Sigmoid colon (tissue), 6 donors: ENCODE measurements at regions not wholly inside any gene's neighbourhood (a gene's known extent, or its start where the extent isn't known, plus 50 kb on each side); places are given as distances from the start of the nearest gene placed in this dataset.

ENCODE experiments used
- DNase-seq: peaks from one replicate; pipeline ENCODE4 v3.0.0-alpha.2; 2019
- H3K27ac ChIP-seq, 4 donors: fragments of 200-600 bp; sonication (generic); one replicate each; pipeline ENCODE4 v1.5.1; 2016 to 2019; ENCODE audit warnings: mild to moderate bottlenecking in 1 of 4
- H3K27me3 ChIP-seq, 3 donors: fragments of 200-600 bp; sonication (generic); one replicate each; pipeline ENCODE4 v1.5.1; 2019; ENCODE audit warnings: mild to moderate bottlenecking in 1 of 3
- H3K36me3 ChIP-seq, 4 donors: fragments of 200-600 bp; sonication (generic); one replicate each; pipeline ENCODE4 v1.5.1; 2016 to 2019
- H3K4me1 ChIP-seq, 4 donors: fragments of 200-600 bp; sonication (generic); one replicate each; pipeline ENCODE4 v1.5.1; 2017 to 2019
- H3K4me3 ChIP-seq, 4 donors: fragments of 200-600 bp; sonication (generic); one replicate each; pipeline ENCODE4 v1.5.1; 2017 to 2019; ENCODE audit warnings: mild to moderate bottlenecking in 2 of 4, moderate library complexity in 1 of 4
- H3K9me3 ChIP-seq, 4 donors: fragments of 200-600 bp in 3 of 4; sonication (generic) in 3 of 4; one replicate each; pipeline versions ENCODE4 v1.5.1 to v1.6.1; 2013 to 2019
- EP300 ChIP-seq, 4 donors: sonication (generic); formaldehyde crosslinking; IDR thresholded peaks; one replicate each; pipeline ENCODE4 v1.6.1; 2017; ENCODE audit warnings: antibody characterized with exemption in 4 of 4
- POLR2A ChIP-seq, 2 donors: fragments of 450-650 bp; IDR thresholded peaks; one replicate each; pipeline ENCODE4 v1.6.1; 2016; ENCODE audit warnings: antibody characterized with exemption in 2 of 2, mild to moderate bottlenecking in 2 of 2, moderate library complexity in 2 of 2
- POLR2AphosphoS5 ChIP-seq, 4 donors: sonication (generic); formaldehyde crosslinking; IDR thresholded peaks; one replicate each; pipeline ENCODE4 v1.6.1; 2017; ENCODE audit warnings: antibody characterized with exemption in 4 of 4
- WGBS, 2 donors: extraction: QIAGEN DNeasy Blood & Tissue Kit; methylation state at CpG; one replicate each; pipeline ENCODE4 v1.1.7; 2013; 5-methylcytosine and 5-hydroxymethylcytosine counted together
- intact Hi-C: fragments of 100-400 bp; cut with DNase I; formaldehyde crosslinking; loops from one replicate; pipeline ENCODE4 v1.15.1; 2023
- TF ChIP-seq, protein P1 (sequence below), 4 experiments: fragments of 450-650 bp in 3 of 4; fragments of 200-600 bp in 1 of 4; IDR thresholded peaks; one replicate each; pipeline ENCODE4 v1.5.1; 2016 to 2019; ENCODE audit warnings: antibody characterized with exemption in 4 of 4, mild to moderate bottlenecking in 3 of 4, moderate library complexity in 2 of 4
- donor health status: healthy with polysubstance abuse.
- donor health status: healthy.

DNA sequence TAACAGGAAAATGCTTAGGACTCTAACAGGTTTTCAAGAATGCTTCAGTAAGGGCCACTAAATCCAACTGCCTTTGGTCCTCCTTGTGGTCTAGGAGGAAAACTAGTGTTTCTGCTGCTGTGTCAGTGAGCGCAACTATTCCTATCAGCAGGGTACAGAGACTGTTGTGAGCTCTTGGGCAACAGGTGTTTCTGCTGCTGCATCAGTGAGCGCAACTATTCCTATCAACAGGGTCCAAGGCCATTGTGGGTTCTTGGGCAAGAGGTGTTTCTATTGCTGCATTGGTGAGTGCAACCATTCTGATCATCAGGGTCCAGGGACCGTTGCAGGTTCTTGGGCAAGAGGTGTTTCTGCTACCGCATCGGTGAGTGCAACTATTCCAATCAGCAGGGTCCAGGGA is 256.3 kb downstream of the CDH10 start:
- Histone ChIP-seq H3K27me3 (no peaks in the 10 kb centered on the region), H3K4me1 (no peaks in the 10 kb centered on the region), H3K36me3 (no peaks in the 10 kb centered on the region), H3K4me3 (no peak overlapping the region), H3K27ac (no peak overlapping the region), H3K9me3 (peaks cover 0 to 2% (median 0%) of the 10 kb centered on the region in 4 donors)
- DNase-seq: no peak
- TF ChIP-seq, protein P1, sequence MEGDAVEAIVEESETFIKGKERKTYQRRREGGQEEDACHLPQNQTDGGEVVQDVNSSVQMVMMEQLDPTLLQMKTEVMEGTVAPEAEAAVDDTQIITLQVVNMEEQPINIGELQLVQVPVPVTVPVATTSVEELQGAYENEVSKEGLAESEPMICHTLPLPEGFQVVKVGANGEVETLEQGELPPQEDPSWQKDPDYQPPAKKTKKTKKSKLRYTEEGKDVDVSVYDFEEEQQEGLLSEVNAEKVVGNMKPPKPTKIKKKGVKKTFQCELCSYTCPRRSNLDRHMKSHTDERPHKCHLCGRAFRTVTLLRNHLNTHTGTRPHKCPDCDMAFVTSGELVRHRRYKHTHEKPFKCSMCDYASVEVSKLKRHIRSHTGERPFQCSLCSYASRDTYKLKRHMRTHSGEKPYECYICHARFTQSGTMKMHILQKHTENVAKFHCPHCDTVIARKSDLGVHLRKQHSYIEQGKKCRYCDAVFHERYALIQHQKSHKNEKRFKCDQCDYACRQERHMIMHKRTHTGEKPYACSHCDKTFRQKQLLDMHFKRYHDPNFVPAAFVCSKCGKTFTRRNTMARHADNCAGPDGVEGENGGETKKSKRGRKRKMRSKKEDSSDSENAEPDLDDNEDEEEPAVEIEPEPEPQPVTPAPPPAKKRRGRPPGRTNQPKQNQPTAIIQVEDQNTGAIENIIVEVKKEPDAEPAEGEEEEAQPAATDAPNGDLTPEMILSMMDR (IDR thresholded peaks at IDR 0.05): no peak
- TF ChIP-seq POLR2AphosphoS5 (IDR thresholded peaks at IDR 0.05): no peak
- TF ChIP-seq EP300 (IDR thresholded peaks at IDR 0.05): no peak
- no peak for TF ChIP-seq POLR2A (IDR thresholded peaks at IDR 0.05)
- intact Hi-C loops: no loop called here
- 82 to 84% methylated on average over 5 of the region's 5 CpGs for WGBS, 2 donors

DNA sequence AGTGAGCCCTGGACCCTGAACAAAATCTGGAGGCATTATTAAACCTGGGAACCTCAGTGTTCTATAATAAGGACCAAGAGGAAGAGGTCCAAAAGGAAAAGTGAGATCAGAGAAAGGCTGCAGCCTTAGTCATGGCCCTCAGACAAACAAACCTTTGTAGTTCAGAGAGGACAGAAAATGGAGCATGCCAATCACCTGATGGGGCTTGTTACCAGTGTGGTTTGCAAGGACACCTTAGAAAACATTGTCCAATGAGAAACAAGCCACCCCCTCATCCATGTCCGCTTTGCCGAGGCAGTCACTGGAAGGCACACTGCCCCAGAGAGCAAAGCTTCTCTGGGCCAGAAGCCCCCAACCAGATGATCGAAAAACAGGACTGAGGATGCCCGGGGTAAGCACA is 254.8 kb downstream of the CDH10 start:
- Histone ChIP-seq H3K9me3 (peaks cover 0 to 2% (median 0%) of the 10 kb centered on the region in 4 donors), H3K36me3 (no peaks in the 10 kb centered on the region), H3K27me3 (no peaks in the 10 kb centered on the region), H3K4me3 (no peak overlapping the region), H3K27ac (no peak overlapping the region), H3K4me1 (no peaks in the 10 kb centered on the region)
- intact Hi-C loops: no loop called here
- 92% methylated on average over 4 of the region's 4 CpGs for WGBS, 2 donors
- no peak for DNase-seq
- TF ChIP-seq EP300 (IDR thresholded peaks at IDR 0.05) (no peak), POLR2A (IDR thresholded peaks at IDR 0.05) (no peak), POLR2AphosphoS5 (IDR thresholded peaks at IDR 0.05) (no peak)
- TF ChIP-seq, protein P1 (IDR thresholded peaks at IDR 0.05): no peak

DNA sequence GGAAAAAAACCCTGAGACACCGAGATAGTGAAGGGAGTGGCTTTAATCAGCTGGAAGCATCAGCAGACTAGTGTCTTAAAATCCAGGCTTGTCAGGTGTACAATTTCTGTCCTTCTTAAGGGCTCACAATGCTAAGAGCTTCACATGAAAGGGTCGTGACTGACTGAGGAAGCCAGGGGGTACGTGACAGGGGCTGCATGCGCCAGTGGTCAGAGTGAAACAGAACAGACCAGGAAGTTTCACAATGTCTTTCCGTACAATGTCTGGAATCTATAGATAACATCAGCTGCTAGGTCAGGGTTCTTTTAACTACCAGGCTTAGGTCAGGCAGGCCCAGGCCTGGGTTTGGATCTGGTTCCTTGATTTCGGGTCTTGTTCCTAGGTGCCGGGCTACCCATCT is 253.0 kb downstream of the CDH10 start:
- Histone ChIP-seq H3K4me3 (no peak overlapping the region), H3K27me3 (no peaks in the 10 kb centered on the region), H3K36me3 (no peaks in the 10 kb centered on the region), H3K27ac (no peak overlapping the region), H3K9me3 (peaks cover 0 to 2% (median 0%) of the 10 kb centered on the region in 4 donors), H3K4me1 (no peaks in the 10 kb centered on the region)
- WGBS, 2 donors: 75 to 78% methylated on average over 7 of the region's 7 CpGs
- intact Hi-C loops: no loop called here
- no peak for TF ChIP-seq POLR2AphosphoS5 (IDR thresholded peaks at IDR 0.05)
- TF ChIP-seq, protein P1 (IDR thresholded peaks at IDR 0.05): no peak
- TF ChIP-seq EP300 (IDR thresholded peaks at IDR 0.05): no peak
- no peak for TF ChIP-seq POLR2A (IDR thresholded peaks at IDR 0.05)
- no peak for DNase-seq

DNA sequence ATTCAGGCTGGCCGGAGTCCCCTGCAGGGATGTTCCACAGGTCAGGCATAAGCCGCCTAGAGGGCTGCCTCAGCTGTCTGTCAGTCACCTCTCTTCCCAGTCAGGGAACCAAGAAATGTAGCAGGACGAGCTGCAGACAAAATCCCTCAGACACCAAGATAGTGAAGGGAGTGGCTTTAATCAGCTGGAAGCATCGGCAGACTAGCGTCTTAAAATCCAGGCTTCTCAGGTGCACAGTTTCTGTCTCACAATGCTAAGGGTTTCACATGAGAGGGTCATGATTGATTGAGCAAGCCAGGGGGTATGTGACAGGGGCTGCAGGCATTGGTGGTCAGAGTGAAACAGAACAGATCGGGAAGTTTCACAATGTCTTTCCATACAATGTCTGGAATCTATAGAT is 247.2 kb downstream of the CDH10 start:
- 77 to 85% methylated on average over 6 of the region's 6 CpGs for WGBS, 2 donors
- TF ChIP-seq POLR2AphosphoS5 (IDR thresholded peaks at IDR 0.05) (no peak), EP300 (IDR thresholded peaks at IDR 0.05) (no peak), POLR2A (IDR thresholded peaks at IDR 0.05) (no peak)
- TF ChIP-seq, protein P1 (IDR thresholded peaks at IDR 0.05): no peak
- no peak for DNase-seq
- intact Hi-C loops: no loop called here
- H3K36me3 ChIP-seq: no peaks in the 10 kb centered on the region
- no peaks in the 10 kb centered on the region for H3K4me1 ChIP-seq
- no peak overlapping the region for H3K4me3 ChIP-seq
- no peaks in the 10 kb centered on the region for H3K27me3 ChIP-seq
- no peak overlapping the region for H3K27ac ChIP-seq
- H3K9me3 ChIP-seq: peaks cover 0 to 2% (median 0%) of the 10 kb centered on the region in 4 donors

DNA sequence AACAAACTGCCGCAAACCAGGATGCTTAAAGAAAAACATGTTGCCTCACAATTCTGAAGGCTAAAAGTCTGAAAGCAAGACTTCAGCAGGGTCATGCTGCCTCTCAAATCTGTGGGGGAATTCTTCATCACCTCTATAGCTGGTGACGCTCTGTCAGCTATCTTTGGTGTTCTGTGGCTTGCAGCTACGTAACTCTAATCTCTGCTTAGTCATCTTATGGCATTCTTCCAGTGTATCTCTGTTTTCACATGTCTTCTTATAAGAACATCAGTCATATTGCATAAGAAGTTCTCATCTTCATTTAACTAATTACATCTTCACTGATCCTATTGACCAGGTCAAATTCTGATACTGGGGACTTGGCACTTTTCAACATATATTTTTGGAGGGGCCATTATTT is 243.0 kb downstream of the CDH10 start:
- Histone ChIP-seq H3K27ac (no peak overlapping the region), H3K36me3 (no peaks in the 10 kb centered on the region), H3K9me3 (peaks cover 0 to 2% (median 0%) of the 10 kb centered on the region in 4 donors), H3K4me1 (no peaks in the 10 kb centered on the region), H3K4me3 (no peak overlapping the region), H3K27me3 (no peaks in the 10 kb centered on the region)
- DNase-seq: no peak
- 39 to 42% methylated on average over 3 of the region's 3 CpGs for WGBS, 2 donors
- TF ChIP-seq, protein P1 (IDR thresholded peaks at IDR 0.05): no peak
- TF ChIP-seq EP300 (IDR thresholded peaks at IDR 0.05) (no peak), POLR2AphosphoS5 (IDR thresholded peaks at IDR 0.05) (no peak), POLR2A (IDR thresholded peaks at IDR 0.05) (no peak)
- intact Hi-C loops: no loop called here
